Astrocyte (in vitro differentiated cells and primary cell): ENCODE measurements at regions not wholly inside any gene's neighbourhood (a gene's known extent, or its start where the extent isn't known, plus 50 kb on each side); places are given as distances from the start of the nearest gene placed in this dataset.

Experiments used
- DNase-seq: peaks from one replicate; pipeline ENCODE4 v3.0.0-alpha.2; 2010; ENCODE audit warnings: low read depth
- FAIRE-seq: peaks from 2 replicates; lab custom pipeline; 2011; peaks lifted over from hg19 to GRCh38; lab: Jason Lieb, UNC
- H2AFZ ChIP-seq: 2 replicates; pipeline ENCODE4 v1.6.0; 2012; ENCODE audit warnings: low read depth, low read length, inconsistent platforms
- H3K27ac ChIP-seq: 2 replicates; pipeline ENCODE4 v1.5.1; 2011; ENCODE audit warnings: low read depth, low read length, inconsistent platforms
- H3K27me3 ChIP-seq: 2 replicates; pipeline ENCODE4 v1.6.0; 2011; ENCODE audit warnings: low read length, inconsistent platforms; ENCODE audit not compliant: insufficient read depth
- H3K36me3 ChIP-seq: 2 replicates; pipeline ENCODE4 v1.5.1; 2011; ENCODE audit warnings: low read length, inconsistent platforms; ENCODE audit not compliant: insufficient read depth
- H3K4me1 ChIP-seq: 2 replicates; pipeline ENCODE4 v1.5.1; 2011; ENCODE audit warnings: low read length, inconsistent platforms; ENCODE audit not compliant: insufficient read depth
- H3K4me2 ChIP-seq: 2 replicates; pipeline ENCODE4 v1.6.0; 2012; ENCODE audit warnings: low read length, inconsistent platforms
- H3K4me3 ChIP-seq: 2 replicates; pipeline ENCODE4 v1.5.1; 2011; ENCODE audit warnings: low read depth, mild to moderate bottlenecking, low read length, inconsistent platforms; ENCODE audit not compliant: insufficient read depth
- H3K79me2 ChIP-seq: 2 replicates; pipeline ENCODE4 v1.6.0; 2012; ENCODE audit warnings: mild to moderate bottlenecking, low read length, inconsistent platforms; ENCODE audit not compliant: insufficient read depth
- H3K9ac ChIP-seq: 2 replicates; pipeline ENCODE4 v1.6.0; 2012; ENCODE audit warnings: mild to moderate bottlenecking, low read length, inconsistent platforms
- H3K9me3 ChIP-seq: 2 replicates; pipeline ENCODE4 v1.5.1; 2012; ENCODE audit warnings: low read depth, mild to moderate bottlenecking, low read length, inconsistent platforms; ENCODE audit not compliant: insufficient read depth
- H4K20me1 ChIP-seq: 2 replicates; pipeline ENCODE4 v1.6.0; 2012; ENCODE audit warnings: low read length, inconsistent platforms; ENCODE audit not compliant: insufficient read depth
- H3K27ac Mint-ChIP-seq: one replicate; pipeline ENCODE4 v1.8.0; 2021; ENCODE audit warnings: mild to moderate bottlenecking, mixed read lengths; ENCODE audit not compliant: unreplicated experiment
- H3K27me3 Mint-ChIP-seq: one replicate; pipeline ENCODE4 v1.8.0; 2021; ENCODE audit warnings: low read depth, mixed read lengths; ENCODE audit not compliant: unreplicated experiment
- H3K36me3 Mint-ChIP-seq: one replicate; pipeline ENCODE4 v1.8.0; 2021; ENCODE audit warnings: low read depth, mixed read lengths; ENCODE audit not compliant: unreplicated experiment
- H3K4me1 Mint-ChIP-seq: one replicate; pipeline ENCODE4 v1.8.0; 2021; ENCODE audit warnings: low read depth, mixed read lengths; ENCODE audit not compliant: unreplicated experiment
- H3K4me3 Mint-ChIP-seq: one replicate; pipeline ENCODE4 v1.8.0; 2021; ENCODE audit warnings: mild to moderate bottlenecking, moderate library complexity, mixed read lengths; ENCODE audit not compliant: unreplicated experiment
- H3K9me3 Mint-ChIP-seq: one replicate; pipeline ENCODE4 v1.8.0; 2021; ENCODE audit warnings: mild to moderate bottlenecking, mixed read lengths; ENCODE audit not compliant: unreplicated experiment
- EZH2 ChIP-seq: IDR thresholded peaks from 2 replicates; pipeline ENCODE4 v1.6.1; 2012; ENCODE audit warnings: mild to moderate bottlenecking, low read length, inconsistent platforms; ENCODE audit not compliant: insufficient read depth
- TF ChIP-seq, protein P1 (sequence below): IDR thresholded peaks from 2 replicates; pipeline ENCODE4 v1.5.1; 2011; ENCODE audit warnings: low read depth, mild to moderate bottlenecking, inconsistent platforms, low read length, moderate library complexity; ENCODE audit not compliant: insufficient read depth

DNA sequence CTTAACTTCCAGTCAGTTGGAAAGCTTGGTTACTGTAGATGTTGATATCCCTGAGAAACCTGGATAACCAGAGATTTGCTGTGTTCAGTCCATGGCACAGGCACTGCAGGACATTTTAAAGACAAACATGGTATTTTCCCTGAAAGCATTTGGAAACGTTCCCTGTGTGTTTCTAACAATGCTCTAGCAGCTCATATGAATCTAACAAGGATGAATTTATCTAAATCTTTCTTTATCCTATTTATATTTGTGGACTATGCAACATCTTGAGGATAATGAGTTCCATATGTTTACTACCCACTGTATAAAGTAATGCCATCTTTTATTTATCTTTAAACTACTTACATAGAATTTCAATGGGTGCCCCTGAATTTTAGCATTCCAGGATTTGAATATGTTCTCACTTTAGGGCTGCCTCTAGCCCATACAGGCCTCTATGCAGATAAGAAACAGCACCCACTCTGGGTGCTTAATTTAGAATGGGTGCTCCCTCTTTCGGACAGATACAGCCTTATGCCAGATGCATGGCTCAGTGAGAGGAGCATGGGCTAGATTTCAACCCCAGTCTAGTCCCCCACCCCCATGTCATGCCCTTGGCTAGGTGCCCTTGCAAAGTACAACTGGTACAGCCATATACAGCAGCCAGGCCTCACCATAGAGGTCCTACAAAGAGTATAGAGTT lies 50.6 kb upstream of the NEMP2 start:
- no peak overlapping the region for H3K4me2 ChIP-seq
- no peaks in the 10 kb centered on the region for H3K36me3 ChIP-seq
- Mint-ChIP-seq H3K4me1 (peaks cover 6% of the 10 kb centered on the region), H3K27me3 (no peaks in the 10 kb centered on the region), H3K27ac (no peak overlapping the region), H3K9me3 (no peaks in the 10 kb centered on the region), H3K36me3 (no peaks in the 10 kb centered on the region), H3K4me3 (no peak overlapping the region)
- H3K4me3 ChIP-seq = no peak overlapping the region
- H4K20me1 ChIP-seq = no peaks in the 10 kb centered on the region
- H3K9me3 ChIP-seq = no peaks in the 10 kb centered on the region
- H2AFZ ChIP-seq = no peak overlapping the region
- H3K9ac ChIP-seq = no peak overlapping the region
- TF ChIP-seq, protein P1, sequence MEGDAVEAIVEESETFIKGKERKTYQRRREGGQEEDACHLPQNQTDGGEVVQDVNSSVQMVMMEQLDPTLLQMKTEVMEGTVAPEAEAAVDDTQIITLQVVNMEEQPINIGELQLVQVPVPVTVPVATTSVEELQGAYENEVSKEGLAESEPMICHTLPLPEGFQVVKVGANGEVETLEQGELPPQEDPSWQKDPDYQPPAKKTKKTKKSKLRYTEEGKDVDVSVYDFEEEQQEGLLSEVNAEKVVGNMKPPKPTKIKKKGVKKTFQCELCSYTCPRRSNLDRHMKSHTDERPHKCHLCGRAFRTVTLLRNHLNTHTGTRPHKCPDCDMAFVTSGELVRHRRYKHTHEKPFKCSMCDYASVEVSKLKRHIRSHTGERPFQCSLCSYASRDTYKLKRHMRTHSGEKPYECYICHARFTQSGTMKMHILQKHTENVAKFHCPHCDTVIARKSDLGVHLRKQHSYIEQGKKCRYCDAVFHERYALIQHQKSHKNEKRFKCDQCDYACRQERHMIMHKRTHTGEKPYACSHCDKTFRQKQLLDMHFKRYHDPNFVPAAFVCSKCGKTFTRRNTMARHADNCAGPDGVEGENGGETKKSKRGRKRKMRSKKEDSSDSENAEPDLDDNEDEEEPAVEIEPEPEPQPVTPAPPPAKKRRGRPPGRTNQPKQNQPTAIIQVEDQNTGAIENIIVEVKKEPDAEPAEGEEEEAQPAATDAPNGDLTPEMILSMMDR = no peak
- TF ChIP-seq EZH2 = no peak
- no peak for FAIRE-seq
- no peaks in the 10 kb centered on the region for H3K79me2 ChIP-seq
- H3K4me1 ChIP-seq = no peaks in the 10 kb centered on the region
- DNase-seq = no peak
- no peaks in the 10 kb centered on the region for H3K27me3 ChIP-seq
- H3K27ac ChIP-seq = no peak overlapping the region

DNA sequence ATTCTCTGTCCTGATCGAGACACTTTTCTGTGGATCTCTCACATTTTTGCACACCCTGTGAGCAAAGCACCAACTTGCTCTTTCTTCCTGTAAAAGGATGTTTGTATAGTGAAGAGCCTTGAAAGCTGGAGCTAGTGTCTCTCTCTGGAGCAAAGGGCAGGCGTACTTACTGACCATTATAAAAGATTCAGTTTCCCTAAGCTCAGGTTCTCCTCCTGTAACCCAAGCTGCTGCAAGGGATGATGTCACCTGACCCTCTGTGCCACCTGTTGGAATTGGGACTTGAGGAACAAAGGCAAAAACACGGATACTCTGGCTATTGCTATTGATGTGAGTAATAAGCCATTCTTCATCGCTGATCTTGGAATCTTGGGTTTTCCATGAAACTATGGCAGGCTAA lies 52.6 kb upstream of the NEMP2 start:
- no peak for FAIRE-seq

DNA sequence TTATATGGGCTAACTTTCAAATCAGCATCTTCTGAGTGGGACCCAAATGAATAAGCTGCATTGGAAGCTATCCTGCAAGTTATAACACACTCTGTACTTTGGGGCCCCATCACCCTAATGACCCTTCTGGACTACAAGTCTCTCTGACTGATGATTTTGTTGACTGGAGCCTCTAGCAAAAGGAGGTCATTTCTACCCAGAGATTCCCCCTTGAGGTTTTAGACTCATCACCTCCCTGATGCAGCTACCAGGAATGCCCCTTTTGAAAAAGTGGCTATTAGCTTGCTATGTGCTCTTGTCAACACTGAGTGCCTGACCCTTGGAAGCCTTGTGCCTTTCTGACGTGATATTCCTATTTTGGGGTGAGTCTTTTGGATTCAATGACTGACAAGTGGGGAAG lies 54.5 kb upstream of the NEMP2 start:
- no peaks in the 10 kb centered on the region for H3K4me1 Mint-ChIP-seq
- TF ChIP-seq, protein P1 = no peak
- no peak for TF ChIP-seq EZH2
- Histone ChIP-seq H3K79me2 (no peaks in the 10 kb centered on the region), H3K4me1 (peaks cover 4% of the 10 kb centered on the region), H3K36me3 (no peaks in the 10 kb centered on the region), H3K27me3 (no peaks in the 10 kb centered on the region), H4K20me1 (no peaks in the 10 kb centered on the region), H3K4me3 (no peak overlapping the region), H3K9ac (no peak overlapping the region), H3K27ac (no peak overlapping the region), H3K4me2 (no peak overlapping the region), H2AFZ (no peak overlapping the region), H3K9me3 (no peaks in the 10 kb centered on the region)
- no peak overlapping the region for H3K4me3 Mint-ChIP-seq
- FAIRE-seq (no peak), DNase-seq (no peak)
- H3K9me3 Mint-ChIP-seq = no peaks in the 10 kb centered on the region
- H3K27ac Mint-ChIP-seq = no peak overlapping the region
- H3K27me3 Mint-ChIP-seq = peaks cover 3% of the 10 kb centered on the region
- no peaks in the 10 kb centered on the region for H3K36me3 Mint-ChIP-seq

More for the DNA sequence above, 52.6 kb upstream of the NEMP2 start:
- TF ChIP-seq, protein P1 = no peak
- TF ChIP-seq EZH2 = no peak
- Histone ChIP-seq H3K79me2 (no peaks in the 10 kb centered on the region), H3K27me3 (no peaks in the 10 kb centered on the region), H3K9ac (no peak overlapping the region), H2AFZ (no peak overlapping the region), H3K36me3 (no peaks in the 10 kb centered on the region), H3K27ac (no peak overlapping the region), H3K9me3 (no peaks in the 10 kb centered on the region), H3K4me3 (no peak overlapping the region), H4K20me1 (no peaks in the 10 kb centered on the region), H3K4me2 (no peak overlapping the region), H3K4me1 (no peaks in the 10 kb centered on the region)
- Mint-ChIP-seq H3K36me3 (no peaks in the 10 kb centered on the region), H3K9me3 (no peaks in the 10 kb centered on the region), H3K4me1 (peaks cover 6% of the 10 kb centered on the region), H3K27me3 (no peaks in the 10 kb centered on the region), H3K4me3 (no peak overlapping the region), H3K27ac (no peak overlapping the region)
- DNase-seq = no peak
